ENCODE measurements at regions not wholly inside any gene's neighbourhood (a gene's known extent, or its start where the extent isn't known, plus 50 kb on each side); places are given as distances from the start of the nearest gene placed in this dataset.
"Not testable (repeated sequence)": the region's sequence is repeated elsewhere in the genome, so short reads cannot be mapped to it uniquely, and the experiment has no call there.

DNA sequence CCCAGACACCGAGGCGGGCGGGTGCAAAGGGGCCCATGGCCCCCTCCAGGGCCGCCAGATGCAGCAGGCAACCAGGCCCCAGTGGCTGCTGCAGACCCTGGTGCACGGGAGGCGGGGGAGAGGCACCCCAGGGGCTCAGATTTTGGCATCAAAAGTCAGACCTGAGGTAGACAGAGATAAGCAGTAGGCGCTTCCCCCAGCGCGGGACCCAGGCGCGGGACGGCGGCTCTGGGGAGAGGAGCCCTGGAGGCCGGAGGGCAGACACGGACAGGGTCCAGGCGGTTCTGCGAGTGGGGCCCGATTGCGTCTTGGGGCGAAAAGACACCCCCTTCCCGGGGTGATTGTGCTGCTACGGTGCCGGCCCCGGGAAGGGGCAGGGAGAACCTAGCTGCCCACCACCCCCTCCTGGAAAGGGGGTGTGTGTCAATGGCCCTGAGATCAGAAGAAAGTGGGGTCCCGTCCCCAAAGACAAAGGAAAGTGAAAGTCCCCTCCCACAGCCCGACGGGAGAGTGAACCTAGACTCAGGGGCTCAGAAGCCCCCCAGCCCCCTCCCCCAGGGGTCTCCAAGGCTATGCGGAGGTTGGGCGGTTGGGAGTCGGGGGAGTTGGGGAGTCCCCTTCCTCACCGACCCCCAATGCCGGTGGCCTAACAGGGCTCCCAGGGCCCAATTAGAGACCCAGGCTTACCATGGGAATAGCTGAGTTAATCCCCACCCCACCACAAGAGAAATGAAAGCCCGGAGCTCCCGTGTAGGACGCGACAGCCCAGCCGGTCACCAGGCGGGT lies 178.5 kb downstream of the SPATA31A1 start:
- H3K4me3 Mint-ChIP-seq; H3K4me1 Mint-ChIP-seq; H3K9ac ChIP-seq (ENCODE audit: low read length); ATAC-seq (ENCODE audit: low read depth); H3K9me3 ChIP-seq (ENCODE audit: control extremely low read depth in 1 of 3, control insufficient read depth in 2 of 3, insufficient read depth in 1 of 3, low read length in 2 of 3); H3K27ac Mint-ChIP-seq; H3K4me3 ChIP-seq (ENCODE audit: control extremely low read depth in 1 of 5, extremely low read depth in 1 of 5, insufficient read depth in 1 of 5, low read depth in 2 of 5, low read length in 4 of 5); CTCF ChIA-PET; H2AFZ ChIP-seq (ENCODE audit: insufficient read depth, low read depth, low read length, poor library complexity, severe bottlenecking); H3K79me2 ChIP-seq (ENCODE audit: control insufficient read depth, insufficient read depth, low read length); H3K4me2 ChIP-seq (replicated peaks; ENCODE audit: low read depth, low read length, poor library complexity, severe bottlenecking); H3K4me1 ChIP-seq (ENCODE audit: control insufficient read depth in 2 of 2, insufficient read depth in 2 of 2, low read length in 2 of 2); H3K9me3 Mint-ChIP-seq (ENCODE audit: insufficient read depth); H3K27me3 Mint-ChIP-seq; intact Hi-C loops (cut with micrococcal nuclease); DNase-seq; H3K27ac ChIP-seq (ENCODE audit: low read length in 2 of 2); H4K20me1 ChIP-seq (ENCODE audit: control insufficient read depth, insufficient read depth, low read length, poor library complexity, severe bottlenecking); H3K27me3 ChIP-seq (replicated peaks in 1 of 4; ENCODE audit: control extremely low read depth in 1 of 4, control insufficient read depth in 3 of 4, insufficient read depth in 4 of 4, low read length in 3 of 4); POLR2A ChIA-PET; H3K36me3 ChIP-seq (replicated peaks in 1 of 2; ENCODE audit: control extremely low read depth in 1 of 2, control insufficient read depth in 1 of 2, extremely low read depth in 1 of 2, insufficient read depth in 2 of 2, low read length in 1 of 2): not testable (repeated sequence)
- no CpG with 5 or more reads among the region's 38 CpGs for WGBS (ENCODE audit: insufficient coverage)

GRCh38 chr9:39534897-39535296 lies 179.4 kb downstream of the SPATA31A1 start:
- H3K4me1 Mint-ChIP-seq; intact Hi-C loops (cut with micrococcal nuclease); H3K4me3 ChIP-seq (ENCODE audit: control extremely low read depth in 1 of 5, extremely low read depth in 1 of 5, insufficient read depth in 1 of 5, low read depth in 2 of 5, low read length in 4 of 5); H3K27me3 ChIP-seq (replicated peaks in 1 of 4; ENCODE audit: control extremely low read depth in 1 of 4, control insufficient read depth in 3 of 4, insufficient read depth in 4 of 4, low read length in 3 of 4); H3K4me3 Mint-ChIP-seq; H3K79me2 ChIP-seq (ENCODE audit: control insufficient read depth, insufficient read depth, low read length); H3K27me3 Mint-ChIP-seq; H3K36me3 ChIP-seq (replicated peaks in 1 of 2; ENCODE audit: control extremely low read depth in 1 of 2, control insufficient read depth in 1 of 2, extremely low read depth in 1 of 2, insufficient read depth in 2 of 2, low read length in 1 of 2); H3K9me3 ChIP-seq (ENCODE audit: control extremely low read depth in 1 of 3, control insufficient read depth in 2 of 3, insufficient read depth in 1 of 3, low read length in 2 of 3); H2AFZ ChIP-seq (ENCODE audit: insufficient read depth, low read depth, low read length, poor library complexity, severe bottlenecking); H3K9ac ChIP-seq (ENCODE audit: low read length); CTCF ChIA-PET; ATAC-seq (ENCODE audit: low read depth); H3K4me1 ChIP-seq (ENCODE audit: control insufficient read depth in 2 of 2, insufficient read depth in 2 of 2, low read length in 2 of 2); H3K9me3 Mint-ChIP-seq (ENCODE audit: insufficient read depth); H3K27ac Mint-ChIP-seq; H4K20me1 ChIP-seq (ENCODE audit: control insufficient read depth, insufficient read depth, low read length, poor library complexity, severe bottlenecking); H3K4me2 ChIP-seq (replicated peaks; ENCODE audit: low read depth, low read length, poor library complexity, severe bottlenecking); H3K27ac ChIP-seq (ENCODE audit: low read length in 2 of 2); POLR2A ChIA-PET; DNase-seq: not testable (repeated sequence)
- no CpG with 5 or more reads among the region's 11 CpGs for WGBS (ENCODE audit: insufficient coverage)

DNA sequence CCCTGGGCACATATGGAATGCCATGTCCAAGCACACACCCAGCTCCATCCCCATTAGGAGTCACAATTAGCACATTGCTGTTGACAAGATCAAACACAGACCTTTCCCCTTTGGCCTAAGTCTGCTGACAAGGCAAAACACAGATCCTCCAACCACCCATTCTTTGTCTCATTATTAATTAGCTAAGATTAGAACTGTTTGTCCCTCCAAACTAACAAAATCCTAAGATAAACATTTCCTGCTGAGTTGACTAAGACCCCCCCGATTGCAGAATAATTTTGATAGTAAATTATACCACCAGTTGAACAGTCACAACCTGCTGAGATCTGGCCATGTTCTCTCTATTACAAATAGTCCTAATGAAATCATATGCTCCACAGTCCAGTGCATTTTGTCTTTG lies 186.7 kb downstream of the SPATA31A1 start:
- H4K20me1 ChIP-seq (ENCODE audit: control insufficient read depth, insufficient read depth, low read length, poor library complexity, severe bottlenecking); H3K4me3 Mint-ChIP-seq; H3K9me3 Mint-ChIP-seq (ENCODE audit: insufficient read depth); ATAC-seq (ENCODE audit: low read depth); H3K9me3 ChIP-seq (ENCODE audit: control extremely low read depth in 1 of 3, control insufficient read depth in 2 of 3, insufficient read depth in 1 of 3, low read length in 2 of 3); H2AFZ ChIP-seq (ENCODE audit: insufficient read depth, low read depth, low read length, poor library complexity, severe bottlenecking); intact Hi-C loops (cut with micrococcal nuclease); H3K36me3 ChIP-seq (replicated peaks in 1 of 2; ENCODE audit: control extremely low read depth in 1 of 2, control insufficient read depth in 1 of 2, extremely low read depth in 1 of 2, insufficient read depth in 2 of 2, low read length in 1 of 2); H3K9ac ChIP-seq (ENCODE audit: low read length); H3K4me2 ChIP-seq (replicated peaks; ENCODE audit: low read depth, low read length, poor library complexity, severe bottlenecking); POLR2A ChIA-PET; H3K79me2 ChIP-seq (ENCODE audit: control insufficient read depth, insufficient read depth, low read length); CTCF ChIA-PET; H3K4me3 ChIP-seq (ENCODE audit: control extremely low read depth in 1 of 5, extremely low read depth in 1 of 5, insufficient read depth in 1 of 5, low read depth in 2 of 5, low read length in 4 of 5); H3K27ac ChIP-seq (ENCODE audit: low read length in 2 of 2); H3K27me3 Mint-ChIP-seq; H3K4me1 ChIP-seq (ENCODE audit: control insufficient read depth in 2 of 2, insufficient read depth in 2 of 2, low read length in 2 of 2); DNase-seq; H3K27me3 ChIP-seq (replicated peaks in 1 of 4; ENCODE audit: control extremely low read depth in 1 of 4, control insufficient read depth in 3 of 4, insufficient read depth in 4 of 4, low read length in 3 of 4); H3K27ac Mint-ChIP-seq; H3K4me1 Mint-ChIP-seq: not testable (repeated sequence)
- WGBS (ENCODE audit: insufficient coverage) = no CpG with 5 or more reads among the region's 1 CpG

GRCh38 chr9:39545079-39545478 lies 189.6 kb downstream of the SPATA31A1 start:
- H3K27ac Mint-ChIP-seq, POLR2A ChIA-PET: not testable (repeated sequence)

More at GRCh38 chr9:39545079-39545478, 189.6 kb downstream of the SPATA31A1 start:
- DNase-seq; H3K4me1 Mint-ChIP-seq; ATAC-seq (ENCODE audit: low read depth); H3K27me3 ChIP-seq (replicated peaks in 1 of 4; ENCODE audit: control extremely low read depth in 1 of 4, control insufficient read depth in 3 of 4, insufficient read depth in 4 of 4, low read length in 3 of 4); CTCF ChIA-PET; H3K79me2 ChIP-seq (ENCODE audit: control insufficient read depth, insufficient read depth, low read length); H3K9ac ChIP-seq (ENCODE audit: low read length); H3K9me3 ChIP-seq (ENCODE audit: control extremely low read depth in 1 of 3, control insufficient read depth in 2 of 3, insufficient read depth in 1 of 3, low read length in 2 of 3); intact Hi-C loops (cut with micrococcal nuclease); H3K27ac ChIP-seq (ENCODE audit: low read length in 2 of 2); H4K20me1 ChIP-seq (ENCODE audit: control insufficient read depth, insufficient read depth, low read length, poor library complexity, severe bottlenecking); H3K4me3 Mint-ChIP-seq; H2AFZ ChIP-seq (ENCODE audit: insufficient read depth, low read depth, low read length, poor library complexity, severe bottlenecking); H3K4me2 ChIP-seq (replicated peaks; ENCODE audit: low read depth, low read length, poor library complexity, severe bottlenecking); H3K27me3 Mint-ChIP-seq; H3K9me3 Mint-ChIP-seq (ENCODE audit: insufficient read depth); H3K36me3 ChIP-seq (replicated peaks in 1 of 2; ENCODE audit: control extremely low read depth in 1 of 2, control insufficient read depth in 1 of 2, extremely low read depth in 1 of 2, insufficient read depth in 2 of 2, low read length in 1 of 2); H3K4me3 ChIP-seq (ENCODE audit: control extremely low read depth in 1 of 5, extremely low read depth in 1 of 5, insufficient read depth in 1 of 5, low read depth in 2 of 5, low read length in 4 of 5); H3K4me1 ChIP-seq (ENCODE audit: control insufficient read depth in 2 of 2, insufficient read depth in 2 of 2, low read length in 2 of 2): not testable (repeated sequence)
